ENCODE measurements at regions not wholly inside any gene's neighbourhood (a gene's known extent, or its start where the extent isn't known, plus 50 kb on each side); places are given as distances from the start of the nearest gene placed in this dataset.

GRCh38 chr14:34043627-34044372 is 92.9 kb upstream of the EGLN3 start:
- DNase-seq (ENCODE audit: low read depth, low spot score): peak; percentile 83
- H3K4me3 ChIP-seq (ENCODE audit: low read length): no peak overlapping the region

GRCh38 chr14:34041220-34041619 is 90.3 kb upstream of the EGLN3 start:
- DNase-seq (ENCODE audit: low read depth, low spot score): no peak
- no peak overlapping the region for H3K4me3 ChIP-seq (ENCODE audit: low read length)

- H3K4me3 ChIP-seq (ENCODE audit: low read length): no peak overlapping the region
- DNase-seq (ENCODE audit: low read depth, low spot score): no peak
These were observed 89.9 kb upstream of the EGLN3 start for GRCh38 chr14:34040766-34041165.

GRCh38 chr14:34039428-34040047 is 88.7 kb upstream of the EGLN3 start:
- no peak for DNase-seq (ENCODE audit: low read depth, low spot score)
- no peak overlapping the region for H3K4me3 ChIP-seq (ENCODE audit: low read length)

- no peak for DNase-seq (ENCODE audit: low read depth, low spot score)
- H3K4me3 ChIP-seq (ENCODE audit: low read length): no peak overlapping the region
These were observed 87.6 kb upstream of the EGLN3 start for GRCh38 chr14:34038358-34039057.

GRCh38 chr14:34036319-34036766 is 85.5 kb upstream of the EGLN3 start:
- DNase-seq (ENCODE audit: low read depth, low spot score): no peak
- no peak overlapping the region for H3K4me3 ChIP-seq (ENCODE audit: low read length)

- no peak overlapping the region for H3K4me3 ChIP-seq (ENCODE audit: low read length)
- no peak for DNase-seq (ENCODE audit: low read depth, low spot score)
These were observed 85.0 kb upstream of the EGLN3 start for GRCh38 chr14:34035934-34036250.

- H3K4me3 ChIP-seq (ENCODE audit: low read length): no peak overlapping the region
- no peak for DNase-seq (ENCODE audit: low read depth, low spot score)
These were observed 84.5 kb upstream of the EGLN3 start for GRCh38 chr14:34035177-34035933.

GRCh38 chr14:34034447-34035176 is 83.7 kb upstream of the EGLN3 start:
- H3K4me3 ChIP-seq (ENCODE audit: low read length): no peak overlapping the region
- DNase-seq (ENCODE audit: low read depth, low spot score): no peak

GRCh38 chr14:34032720-34033119 is 81.8 kb upstream of the EGLN3 start:
- DNase-seq (ENCODE audit: low read depth, low spot score): no peak
- H3K4me3 ChIP-seq (ENCODE audit: low read length): no peak overlapping the region

GRCh38 chr14:34030864-34031263 is 80.0 kb upstream of the EGLN3 start:
- no peak for DNase-seq (ENCODE audit: low read depth, low spot score)
- no peak overlapping the region for H3K4me3 ChIP-seq (ENCODE audit: low read length)

- no peak overlapping the region for H3K4me3 ChIP-seq (ENCODE audit: low read length)
- DNase-seq (ENCODE audit: low read depth, low spot score): no peak
These were observed 79.1 kb upstream of the EGLN3 start for GRCh38 chr14:34029921-34030334.

GRCh38 chr14:34027990-34028495 is 77.2 kb upstream of the EGLN3 start:
- H3K4me3 ChIP-seq (ENCODE audit: low read length): no peak overlapping the region
- no peak for DNase-seq (ENCODE audit: low read depth, low spot score)

GRCh38 chr14:34027130-34027989 is 76.5 kb upstream of the EGLN3 start:
- H3K4me3 ChIP-seq (ENCODE audit: low read length): no peak overlapping the region
- no peak for DNase-seq (ENCODE audit: low read depth, low spot score)

GRCh38 chr14:34025325-34026017 is 74.6 kb upstream of the EGLN3 start:
- DNase-seq (ENCODE audit: low read depth, low spot score): no peak
- no peak overlapping the region for H3K4me3 ChIP-seq (ENCODE audit: low read length)

- no peak for DNase-seq (ENCODE audit: low read depth, low spot score)
- H3K4me3 ChIP-seq (ENCODE audit: low read length): no peak overlapping the region
These were observed 73.9 kb upstream of the EGLN3 start for GRCh38 chr14:34024768-34025144.
